ENCODE measurements at regions not wholly inside any gene's neighbourhood (a gene's known extent, or its start where the extent isn't known, plus 50 kb on each side); places are given as distances from the start of the nearest gene placed in this dataset.
A peak's percentile ranks its signal among the peaks of the same experiment; 100 is the strongest.

- ATAC-seq (no peak), DNase-seq (ENCODE audit: low read depth, low spot score) (no peak), FAIRE-seq (no peak)
- Histone ChIP-seq H2AFZ (ENCODE audit: control insufficient read depth, low read depth, low read length) (no peak overlapping the region), H3K4me1 (ENCODE audit: control insufficient read depth, insufficient read depth, low read length) (no peaks in the 10 kb centered on the region), H3K36me3 (ENCODE audit: control insufficient read depth in 2 of 2, insufficient read depth in 2 of 2, low read length in 1 of 2) (no peaks in the 10 kb centered on the region), H3K4me3 (no peak overlapping the region), H3K9ac (ENCODE audit: control insufficient read depth, insufficient read depth, low read length) (no peak overlapping the region), H3K79me2 (ENCODE audit: control insufficient read depth, insufficient read depth, low read length) (no peaks in the 10 kb centered on the region), H4K20me1 (ENCODE audit: control insufficient read depth, insufficient read depth) (no peaks in the 10 kb centered on the region), H3K27me3 (replicated peaks in 1 of 2; ENCODE audit: control insufficient read depth in 2 of 2, insufficient read depth in 2 of 2, low read length in 1 of 2) (no peaks in the 10 kb centered on the region), H3K27ac (ENCODE audit: control insufficient read depth, insufficient read depth) (no peak overlapping the region), H3K4me2 (ENCODE audit: control insufficient read depth, insufficient read depth) (no peak overlapping the region), H3K9me3 (replicated peaks; ENCODE audit: control insufficient read depth, insufficient read depth, low read length) (no peaks in the 10 kb centered on the region)
- no peak for TF ChIP-seq TCF12 (IDR thresholded peaks at IDR 0.05; ENCODE audit: low read depth, low read length)
- intact Hi-C loops (cut with micrococcal nuclease; ENCODE audit: unreplicated experiment): no loop called here
- SMC1A ChIA-PET (ENCODE audit: uncharacterized antibody, unreplicated experiment): interaction anchor here (1.2 kb wide), 1 partner anchor 26 kb away, joined by 3 read pairs; no protein-coding TSS in a partner anchor
- no TSS peak for BruUV-seq (replicated peaks)
- RAD21 ChIA-PET (ENCODE audit: unreplicated experiment): no interaction called here
- in situ Hi-C loops (cut with MboI): no loop called here
- POLR2A ChIA-PET: no interaction called here
- WGBS (ENCODE audit: insufficient coverage, insufficient replicate concordance, low lambda C conversion rate, missing lambda C conversion rate): 0% methylated on average over 2 of the region's 2 CpGs
- CTCF ChIA-PET: no interaction called here
These were observed 92.1 kb upstream of the COX7C start for GRCh38 chr5:86525622-86526021.

GRCh38 chr5:86526811-86527348 lies 90.9 kb upstream of the COX7C start:
- intact Hi-C loops (cut with micrococcal nuclease; ENCODE audit: unreplicated experiment): no loop called here
- RAD21 ChIA-PET (ENCODE audit: unreplicated experiment): no interaction called here
- CTCF ChIA-PET: no interaction called here
- FAIRE-seq: no peak
- no peak for TF ChIP-seq MEF2B (IDR thresholded peaks at IDR 0.05; ENCODE audit: partially characterized antibody, poor library complexity, severe bottlenecking)
- no peak for TF ChIP-seq HDAC6 (IDR thresholded peaks at IDR 0.05; ENCODE audit: unreplicated experiment)
- TF ChIP-seq TBL1XR1 (IDR thresholded peaks at IDR 0.05; ENCODE audit: low read depth, low read length): no peak
- TF ChIP-seq SMAD1 (IDR thresholded peaks at IDR 0.05; ENCODE audit: low read depth, partially characterized antibody): no peak
- TF ChIP-seq TCF12 (IDR thresholded peaks at IDR 0.05; ENCODE audit: low read depth, low read length): no peak
- no peak for TF ChIP-seq NBN (IDR thresholded peaks at IDR 0.05)
- no peak for TF ChIP-seq GATAD2B (conservative IDR thresholded peaks at IDR 0.05; ENCODE audit: low read depth)
- TF ChIP-seq SREBF1 (IDR thresholded peaks at IDR 0.05; ENCODE audit: low read length): no peak
- TF ChIP-seq CEBPZ (IDR thresholded peaks at IDR 0.05; ENCODE audit: low read depth, low read length): no peak
- TF ChIP-seq YY1 (IDR thresholded peaks at IDR 0.05; ENCODE audit: low read depth, low read length): no peak
- no peak for TF ChIP-seq EED (IDR thresholded peaks at IDR 0.05; ENCODE audit: low read depth)
- TF ChIP-seq TARDBP (IDR thresholded peaks at IDR 0.05; ENCODE audit: borderline replicate concordance): no peak
- no peak overlapping the region for H2AFZ ChIP-seq (ENCODE audit: control insufficient read depth, low read depth, low read length)
- no peaks in the 10 kb centered on the region for H3K9me3 ChIP-seq (replicated peaks; ENCODE audit: control insufficient read depth, insufficient read depth, low read length)
- in situ Hi-C loops (cut with MboI): no loop called here
- no peak overlapping the region for H3K4me3 ChIP-seq
- SMC1A ChIA-PET (ENCODE audit: uncharacterized antibody, unreplicated experiment): interaction anchor here (1.2 kb wide), 1 partner anchor 24 kb away, joined by 3 read pairs; no protein-coding TSS in a partner anchor
- H3K79me2 ChIP-seq (ENCODE audit: control insufficient read depth, insufficient read depth, low read length): no peaks in the 10 kb centered on the region
- no peaks in the 10 kb centered on the region for H4K20me1 ChIP-seq (ENCODE audit: control insufficient read depth, insufficient read depth)
- H3K4me2 ChIP-seq (ENCODE audit: control insufficient read depth, insufficient read depth): no peak overlapping the region
- ATAC-seq: peak; percentile 63
- no peaks in the 10 kb centered on the region for H3K27me3 ChIP-seq (replicated peaks in 1 of 2; ENCODE audit: control insufficient read depth in 2 of 2, insufficient read depth in 2 of 2, low read length in 1 of 2)
- POLR2A ChIA-PET: interaction anchor here (0.5 kb wide), 1 partner anchor 1862 kb away, joined by 3 read pairs; no protein-coding TSS in a partner anchor
- WGBS (ENCODE audit: insufficient coverage, insufficient replicate concordance, low lambda C conversion rate, missing lambda C conversion rate): 0% methylated on average over 3 of the region's 3 CpGs
- H3K36me3 ChIP-seq (ENCODE audit: control insufficient read depth in 2 of 2, insufficient read depth in 2 of 2, low read length in 1 of 2): no peaks in the 10 kb centered on the region
- no TSS peak for BruUV-seq (replicated peaks)
- no peak for DNase-seq (ENCODE audit: low read depth, low spot score)
- no peak overlapping the region for H3K27ac ChIP-seq (ENCODE audit: control insufficient read depth, insufficient read depth)
- no peaks in the 10 kb centered on the region for H3K4me1 ChIP-seq (ENCODE audit: control insufficient read depth, insufficient read depth, low read length)
- H3K9ac ChIP-seq (ENCODE audit: control insufficient read depth, insufficient read depth, low read length): no peak overlapping the region
